Hematopoietic multipotent progenitor cell treated with erythropoietin and hydrocortisone succinate and interleukin-3 and kit ligand, for 8 days (in vitro differentiated cells): ENCODE measurements at regions not wholly inside any gene's neighbourhood (a gene's known extent, or its start where the extent isn't known, plus 50 kb on each side); places are given as distances from the start of the nearest gene placed in this dataset.
"Not testable (repeated sequence)": the region's sequence is repeated elsewhere in the genome, so short reads cannot be mapped to it uniquely, and the experiment has no call there.

Experiments
- DNase-seq: peaks from one replicate; pipeline ENCODE4 v3.0.0-alpha.2; 2015

DNA sequence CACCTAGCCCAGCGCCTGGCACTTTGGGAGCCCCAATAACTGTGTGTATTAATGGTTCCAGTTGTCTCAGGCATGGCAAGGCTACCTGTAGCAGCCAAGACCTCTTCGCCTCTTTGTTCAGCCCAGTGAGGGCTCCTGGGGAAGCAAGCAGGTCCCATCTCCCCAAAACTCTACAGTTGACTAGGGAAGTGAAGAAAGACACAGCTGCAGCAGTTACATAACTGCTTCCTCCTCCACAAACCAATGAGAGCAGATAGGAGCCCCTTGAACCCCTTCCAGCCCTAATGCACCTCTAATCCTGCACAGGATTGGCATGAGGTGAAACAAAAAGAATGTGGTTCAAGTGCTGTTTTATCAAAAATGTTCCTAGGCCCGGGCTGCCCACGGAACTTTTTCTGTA is 100.5 kb downstream of the SYF2 start:
- DNase-seq, result no peak

DNA sequence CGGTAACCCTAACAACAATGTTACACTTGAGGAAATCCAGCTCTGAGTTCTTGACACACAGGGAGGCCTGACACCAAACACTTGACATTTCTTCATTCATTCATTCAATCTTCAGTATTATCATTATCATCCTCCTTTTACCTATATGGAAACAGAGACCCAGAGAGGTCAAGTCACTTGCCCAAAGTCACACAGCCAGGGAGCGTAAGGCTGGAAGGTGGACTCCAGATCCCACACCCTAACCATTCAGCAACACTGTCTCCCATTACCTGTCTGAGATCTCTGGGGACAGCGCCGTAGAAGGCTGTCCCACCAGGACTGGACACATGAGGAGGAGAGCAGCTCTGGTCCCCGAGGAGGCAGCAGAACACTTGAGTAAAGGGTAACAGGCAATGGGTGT is 101.4 kb downstream of the SYF2 start:
- DNase-seq, result no peak

DNA sequence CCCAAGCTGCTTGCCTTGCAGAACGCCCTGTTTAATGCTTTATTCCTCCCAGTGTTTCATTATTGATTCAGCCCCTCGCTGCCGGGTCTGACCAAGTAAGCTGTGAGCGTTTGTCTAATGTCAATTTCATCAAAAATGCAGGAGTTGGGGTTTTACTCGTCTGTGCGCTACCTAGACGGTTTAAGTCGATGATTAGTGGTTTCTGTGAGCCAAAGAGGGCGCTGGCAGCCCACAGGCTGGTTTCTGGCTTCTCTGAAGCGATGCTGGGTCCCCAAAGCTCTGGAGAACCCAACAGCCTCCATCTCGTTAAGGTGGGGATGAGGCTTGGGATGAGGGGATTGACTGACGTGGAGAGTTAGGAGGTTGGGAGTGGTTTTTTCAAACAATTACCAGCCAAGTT is 102.9 kb downstream of the SYF2 start:
- DNase-seq, result no peak

DNA sequence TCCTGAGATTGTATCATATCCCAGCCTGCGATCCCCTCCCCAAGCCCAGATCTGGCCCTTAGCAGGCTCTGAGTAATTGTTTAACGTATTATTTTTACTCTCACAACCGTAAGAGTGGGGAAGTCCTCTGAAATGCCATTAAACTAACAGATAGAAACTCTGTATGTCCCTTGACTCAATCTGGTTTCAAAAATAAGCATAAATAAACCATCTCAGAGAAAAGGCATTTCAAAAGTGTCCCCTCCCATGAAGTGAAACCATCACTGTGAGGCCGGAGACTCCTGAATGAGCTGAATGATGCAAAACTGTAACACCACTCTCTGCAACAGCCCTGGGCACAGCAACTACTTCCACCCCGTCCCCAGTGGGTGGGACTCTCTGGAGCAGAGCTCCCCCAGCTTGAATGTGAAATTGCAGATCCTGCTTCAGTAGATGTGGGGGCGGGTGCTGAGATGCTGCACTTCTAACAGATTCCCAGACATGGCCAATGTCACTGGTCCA is 104.1 kb downstream of the SYF2 start:
- DNase-seq, result no peak

DNA sequence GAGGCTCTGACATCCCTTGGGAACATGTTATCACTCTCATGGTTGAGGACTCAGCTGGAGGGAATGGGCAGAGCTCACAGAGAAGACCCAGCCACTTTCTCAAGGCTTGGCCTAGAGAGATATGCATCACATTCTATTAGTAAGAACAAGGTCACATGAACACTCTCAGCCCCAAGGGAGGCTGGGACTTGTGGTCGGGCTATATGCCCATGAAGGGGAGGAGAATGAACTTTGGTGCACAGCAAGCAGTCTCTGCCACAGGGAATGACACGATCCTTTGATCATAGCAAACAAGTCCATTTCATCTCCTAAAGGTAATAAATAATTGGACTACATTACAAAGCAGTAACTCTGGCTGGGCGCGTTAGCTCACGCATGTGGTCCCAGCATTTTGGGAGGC is 105.7 kb downstream of the SYF2 start:
- DNase-seq, result peak; percentile 12

DNA sequence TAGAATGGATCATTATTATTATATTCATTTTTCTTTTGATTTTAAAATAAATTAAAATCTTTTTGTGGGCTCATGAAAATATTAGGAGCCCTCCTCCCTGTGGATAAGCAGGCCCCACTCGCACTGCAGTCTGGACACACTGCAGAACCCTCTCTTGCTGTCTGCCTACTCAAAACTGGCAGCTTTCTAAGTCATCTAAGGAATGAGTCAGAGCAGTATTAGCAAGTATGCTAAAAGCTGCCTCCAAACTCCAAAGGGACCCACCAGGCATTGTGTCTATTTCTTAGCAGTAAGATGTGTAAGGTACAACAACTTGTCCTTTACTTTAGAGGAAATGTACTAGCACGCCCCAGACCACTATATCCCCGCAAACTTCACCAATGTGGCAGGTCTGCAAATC is 108.8 kb downstream of the SYF2 start:
- no peak for DNase-seq

DNA sequence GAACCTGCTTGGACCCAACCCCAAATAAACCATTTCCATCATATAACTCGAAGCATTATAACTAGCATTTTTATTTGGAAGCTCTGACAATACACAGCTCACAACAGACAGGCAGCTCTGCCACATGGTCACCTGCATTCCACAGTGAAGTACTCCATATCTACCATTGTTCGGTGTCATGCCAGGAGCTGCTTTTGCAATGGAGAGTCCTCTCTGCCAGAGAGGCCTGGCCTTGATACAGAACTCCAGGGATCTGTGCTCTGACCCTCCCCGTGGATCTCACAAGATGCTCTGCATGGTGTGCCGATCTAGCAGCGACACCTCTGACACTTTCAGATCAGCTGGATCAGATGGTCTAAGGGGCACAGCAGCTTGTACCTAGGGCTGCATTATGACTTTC is 109.6 kb downstream of the SYF2 start:
- DNase-seq, result no peak

DNA sequence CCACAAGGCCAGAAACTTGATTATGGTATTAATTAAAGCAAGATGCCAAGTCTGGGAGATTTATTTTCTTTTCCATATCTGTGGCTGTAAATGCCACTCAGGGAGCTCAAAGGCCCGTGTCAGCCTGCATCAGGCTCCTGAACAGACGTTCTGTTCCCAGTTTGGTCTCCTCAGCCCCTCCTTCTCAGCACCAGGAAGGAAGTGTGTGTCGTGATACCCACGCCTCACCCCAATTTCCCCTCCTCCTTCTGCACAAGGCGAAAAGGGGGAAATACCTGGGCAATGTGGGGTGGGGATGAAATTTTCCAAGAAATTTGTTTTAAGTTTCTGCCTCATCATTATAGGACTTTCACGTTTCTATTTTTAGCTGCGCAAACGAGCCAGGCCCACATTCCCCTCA is 112.0 kb downstream of the SYF2 start:
- no peak for DNase-seq

DNA sequence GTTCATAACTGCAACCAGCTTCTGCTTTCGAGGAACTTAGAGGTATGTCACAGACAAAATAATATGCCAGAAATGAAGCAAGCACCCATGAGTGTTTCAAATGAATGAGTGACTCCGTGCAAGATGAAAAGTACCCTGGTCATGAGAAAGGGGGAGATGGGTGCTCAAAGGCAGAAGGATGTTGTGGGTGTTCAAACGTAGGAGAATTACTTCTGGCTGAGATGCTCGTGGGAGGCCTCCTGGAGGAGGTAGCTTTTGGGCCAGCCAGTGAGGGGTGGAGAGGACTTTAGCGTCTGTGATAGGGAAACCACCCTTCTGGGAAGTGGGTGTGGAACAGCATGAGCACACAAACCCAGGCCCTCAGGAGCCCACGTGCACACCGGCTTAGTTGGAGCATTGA is 113.8 kb downstream of the SYF2 start:
- no peak for DNase-seq

DNA sequence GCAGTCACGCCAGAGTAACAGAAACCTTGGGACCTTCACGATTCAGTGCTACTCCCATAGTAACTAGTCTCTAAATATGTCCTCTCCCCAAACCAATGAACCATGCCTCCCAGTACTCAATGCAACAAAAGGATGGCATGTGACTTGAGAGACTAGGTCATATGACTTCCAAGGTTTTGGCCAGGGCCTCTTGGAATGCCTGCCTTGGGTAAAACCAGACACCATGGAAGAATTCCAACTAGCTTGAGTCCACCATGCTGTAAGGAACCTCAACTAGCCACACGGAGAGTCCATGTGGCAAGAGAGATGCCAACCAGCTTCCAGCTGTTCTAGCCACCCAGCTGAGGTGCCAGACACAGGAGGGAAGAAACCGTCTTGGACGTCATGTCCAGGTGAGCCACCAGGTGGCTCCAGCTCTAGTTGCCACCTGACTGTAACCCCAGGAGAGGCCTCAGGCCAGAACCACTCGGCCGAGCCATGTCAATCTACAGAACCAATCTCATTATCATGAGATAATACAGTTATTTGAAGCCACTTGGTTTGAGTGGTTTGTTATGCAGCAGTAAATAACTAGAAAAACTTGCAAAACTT is 115.0 kb downstream of the SYF2 start:
- peak; percentile 41 for DNase-seq

DNA sequence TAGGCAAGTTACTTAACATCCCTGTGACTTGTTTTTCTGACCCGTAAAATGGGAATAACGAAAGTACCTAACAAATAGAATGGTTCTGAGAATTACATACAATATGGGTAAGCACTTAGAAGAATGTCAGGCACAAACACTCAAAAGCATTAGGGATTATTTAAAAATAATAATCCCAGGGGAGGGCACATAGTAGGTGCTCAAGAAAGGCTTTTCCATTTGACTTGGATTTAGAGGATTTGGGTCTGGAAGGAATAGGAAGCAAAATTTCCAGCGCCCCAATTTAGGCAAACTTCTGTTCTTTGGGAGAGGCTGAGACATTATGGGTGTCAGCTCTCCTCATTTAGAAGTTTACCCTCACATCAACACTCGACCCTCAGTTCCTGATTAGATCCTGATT is 115.5 kb downstream of the SYF2 start:
- no peak for DNase-seq

DNA sequence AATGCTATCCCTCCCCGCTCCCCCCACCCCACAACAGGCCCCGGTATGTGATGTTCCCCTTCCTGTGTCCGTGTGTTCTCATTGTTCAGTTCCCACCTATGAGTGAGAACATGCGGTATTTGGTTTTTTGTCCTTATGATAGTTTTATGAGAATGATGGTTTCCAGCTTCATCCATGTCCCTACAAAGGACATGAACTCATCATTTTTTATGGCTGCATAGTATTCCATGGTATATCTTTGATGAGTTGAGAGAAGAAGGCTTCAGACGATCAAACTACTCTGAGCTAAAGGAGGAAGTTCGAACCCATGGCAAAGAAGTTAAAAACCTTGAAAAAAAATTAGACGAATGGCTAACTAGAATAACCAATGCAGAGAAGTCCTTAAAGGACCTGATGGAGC is 116.2 kb downstream of the SYF2 start:
- DNase-seq, result not testable (repeated sequence)

DNA sequence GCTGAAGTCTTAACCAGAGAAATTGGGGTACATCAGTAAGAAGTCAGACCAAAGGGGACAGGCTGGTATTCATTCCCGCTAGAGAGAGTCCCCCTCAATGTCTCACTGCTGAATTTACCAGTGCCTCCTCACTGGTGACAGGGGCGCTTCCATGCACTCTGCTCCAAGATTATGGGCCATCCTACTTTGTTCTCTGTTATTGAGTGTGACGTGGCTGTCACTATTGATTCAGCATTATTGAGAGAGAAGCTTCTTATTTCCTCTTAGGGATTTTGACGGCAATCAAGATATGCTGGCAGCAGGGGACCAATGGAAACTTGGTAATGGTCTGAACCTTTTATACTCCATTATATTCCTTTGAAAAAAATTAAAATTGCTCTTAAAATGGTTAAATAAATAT is 118.6 kb downstream of the SYF2 start:
- no peak for DNase-seq

DNA sequence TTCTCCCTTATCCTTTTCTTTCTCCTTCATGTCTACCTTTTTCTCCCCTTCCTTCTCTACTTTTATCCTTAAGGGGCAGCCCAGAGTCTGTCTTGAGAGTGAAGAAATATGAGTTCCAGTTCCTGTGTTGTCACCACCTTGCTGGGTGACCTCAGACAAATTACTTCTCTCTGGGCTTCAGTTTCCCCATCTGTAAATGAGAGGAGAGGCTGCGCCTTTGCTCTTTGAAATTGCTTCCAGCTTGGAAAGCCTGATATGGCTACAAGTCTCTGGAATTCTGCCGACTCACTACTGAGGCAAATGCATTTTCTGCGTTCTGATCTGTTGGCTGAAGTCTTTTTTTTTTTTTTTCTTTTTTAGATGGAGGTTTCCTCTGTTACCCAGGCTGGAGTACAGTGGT is 119.2 kb downstream of the SYF2 start:
- no peak for DNase-seq

DNA sequence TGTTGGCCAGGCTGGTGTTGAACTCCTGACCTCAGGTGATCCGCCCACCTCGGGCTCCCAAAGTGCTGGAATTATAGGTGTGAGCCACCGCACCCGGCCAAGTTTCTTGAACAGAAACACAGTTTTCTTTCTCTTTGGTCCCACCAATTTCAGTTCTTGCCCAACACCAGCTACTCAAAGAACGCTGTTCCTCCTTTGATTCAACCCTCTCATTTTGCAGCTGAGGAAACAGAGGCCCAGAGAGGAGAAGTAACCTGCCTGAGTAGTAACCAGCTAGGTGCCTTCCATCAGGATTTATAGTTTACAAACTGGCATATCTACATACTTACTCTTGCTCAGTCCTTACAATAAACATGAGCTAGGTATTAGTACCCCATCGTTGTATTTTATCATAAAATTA is 119.9 kb downstream of the SYF2 start:
- DNase-seq, result no peak

DNA sequence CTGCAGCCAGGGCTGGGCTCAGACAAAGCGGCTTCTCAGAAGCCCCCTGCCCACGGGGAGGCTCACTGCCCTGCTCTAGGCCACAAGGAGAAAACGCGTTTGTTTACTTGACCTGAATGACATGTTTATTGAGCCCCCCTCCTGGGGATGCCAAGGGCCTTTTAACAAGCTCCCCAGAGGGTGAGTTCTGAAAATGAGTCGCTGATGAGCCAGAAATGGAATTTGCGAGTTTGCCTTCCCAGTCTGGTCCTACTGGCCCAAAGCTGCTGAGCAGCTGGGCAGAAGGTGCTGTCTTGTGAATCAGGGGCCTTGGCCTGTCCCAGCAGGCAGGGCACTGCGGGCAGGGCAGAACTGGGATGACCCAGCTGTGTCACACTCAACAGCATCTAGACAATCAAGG is 120.6 kb downstream of the SYF2 start:
- DNase-seq, result no peak

DNA sequence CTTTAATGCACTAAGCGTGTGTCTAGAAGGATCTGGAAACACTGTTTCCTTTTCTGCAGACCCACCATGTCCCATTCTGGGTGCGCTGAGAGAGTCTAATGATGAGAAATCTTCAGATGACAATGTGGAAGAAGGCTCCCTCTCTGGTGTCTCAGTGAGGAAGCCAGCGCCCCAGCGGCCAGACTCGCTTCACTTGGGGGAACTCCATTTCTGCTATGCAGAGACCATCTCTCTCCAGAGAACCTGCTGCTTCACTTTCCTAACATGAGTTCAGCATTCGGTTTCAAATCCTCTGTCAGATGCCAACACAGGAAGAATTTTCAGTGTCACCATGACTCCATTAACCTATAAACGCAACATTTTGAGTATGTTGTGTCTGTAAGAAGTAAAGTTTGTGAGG is 121.8 kb downstream of the SYF2 start:
- no peak for DNase-seq

DNA sequence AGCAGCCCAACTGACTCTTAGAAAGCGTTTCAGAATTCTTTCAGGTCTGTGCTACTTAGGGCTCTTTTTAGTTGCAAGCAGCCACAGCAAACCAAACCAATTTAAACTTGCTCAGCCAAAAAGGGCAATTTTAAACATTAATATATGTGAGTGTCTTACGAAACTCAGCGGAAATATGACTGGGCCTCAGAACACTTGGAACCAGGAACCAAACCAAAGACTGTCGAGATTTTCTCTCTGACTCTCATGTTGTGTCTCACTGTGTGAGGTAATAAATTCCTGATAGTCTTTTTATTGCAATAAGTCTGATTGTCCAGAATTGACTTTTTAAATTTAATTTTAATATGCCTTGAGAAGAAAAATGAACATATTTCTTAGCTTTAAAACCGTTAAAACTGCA is 122.3 kb downstream of the SYF2 start:
- no peak for DNase-seq

DNA sequence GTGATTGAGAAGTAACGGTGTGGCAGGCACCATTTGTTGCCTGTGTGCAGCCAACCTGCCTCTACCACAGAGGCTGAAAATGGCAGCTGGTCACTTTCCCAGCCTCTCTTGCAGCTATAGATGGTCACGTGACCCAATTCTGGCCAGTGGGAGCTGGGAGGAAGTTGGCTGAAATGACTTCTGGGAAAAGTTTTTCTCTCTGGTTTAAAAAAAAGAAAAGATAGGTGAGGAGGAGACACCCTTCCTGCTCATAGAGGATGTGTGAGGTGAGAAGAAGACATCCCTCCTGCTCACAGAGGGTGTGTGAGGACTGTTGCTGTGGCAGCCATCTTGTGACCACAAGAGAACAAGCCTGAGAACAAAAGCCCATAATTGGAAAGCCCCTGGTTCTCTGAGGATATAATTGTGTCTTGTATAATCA is 122.8 kb downstream of the SYF2 start:
- no peak for DNase-seq

DNA sequence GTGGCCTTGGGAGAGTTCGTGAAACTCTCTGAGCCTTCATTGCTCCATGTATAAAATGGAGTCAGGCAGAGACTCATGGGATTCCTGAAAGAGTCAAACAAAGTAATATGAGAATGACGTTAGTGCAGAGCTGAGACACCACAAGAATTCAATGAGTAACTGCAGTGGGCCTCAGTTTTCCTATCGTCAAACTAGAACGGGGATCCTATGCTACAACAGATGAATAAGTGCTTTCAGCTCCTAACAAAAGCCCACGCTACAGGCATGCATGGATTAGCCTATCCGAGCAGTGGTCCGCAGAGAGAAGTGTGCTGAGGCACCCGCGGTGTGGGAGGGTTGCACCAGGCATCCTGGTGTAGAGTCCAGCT is 124.7 kb downstream of the SYF2 start:
- no peak for DNase-seq

DNA sequence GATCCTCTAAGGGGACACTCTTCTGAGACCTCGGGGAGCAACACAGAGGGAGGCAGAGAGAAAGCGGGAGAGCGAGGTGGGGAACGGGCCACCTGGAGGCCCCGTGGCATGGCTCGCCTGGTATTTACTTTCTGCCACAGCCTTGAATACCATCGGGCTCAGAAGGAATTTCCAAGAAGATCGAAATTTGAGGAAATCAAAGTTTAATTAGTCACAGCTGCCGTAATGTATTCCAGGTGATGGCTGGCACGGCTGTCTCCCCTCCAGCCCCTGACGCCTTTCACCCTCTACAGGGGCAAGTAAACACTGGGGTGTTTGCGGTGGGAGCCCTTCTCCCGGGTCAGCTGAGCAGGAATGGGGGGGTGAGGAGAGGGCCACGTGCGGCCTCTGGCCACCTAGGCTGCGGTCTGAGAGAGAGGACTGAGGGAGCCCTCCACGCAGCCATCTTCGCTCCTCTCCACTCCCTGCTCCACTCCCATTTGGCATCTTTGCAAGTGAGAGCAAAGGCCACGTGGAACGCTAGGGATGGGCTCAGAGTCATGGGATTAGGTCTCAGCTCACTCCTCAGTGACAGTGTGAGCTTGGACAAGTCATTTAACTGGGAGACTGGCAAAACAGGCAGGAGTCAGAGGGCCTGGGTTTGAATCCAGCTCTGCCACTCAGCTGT is 125.2 kb downstream of the SYF2 start:
- no peak for DNase-seq

DNA sequence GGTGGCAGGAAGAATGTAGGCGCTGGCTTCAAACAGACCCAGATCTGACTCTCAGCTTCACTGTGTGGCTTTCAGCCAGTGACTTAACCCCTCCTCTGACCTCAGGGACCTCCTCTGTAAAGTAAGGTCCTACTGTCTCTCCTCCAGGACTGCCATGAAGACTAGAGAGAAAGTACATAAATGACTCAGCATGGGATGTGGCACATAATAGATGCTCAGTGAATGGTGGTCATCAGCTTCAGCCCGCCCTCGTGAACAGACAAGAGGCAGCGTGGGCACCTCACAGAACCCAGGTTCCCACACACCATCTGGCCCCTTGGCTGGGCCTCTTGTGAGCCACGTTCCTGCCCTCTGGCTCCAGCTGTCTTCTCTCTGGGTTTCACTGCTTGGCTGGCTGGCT is 126.0 kb downstream of the SYF2 start:
- no peak for DNase-seq

DNA sequence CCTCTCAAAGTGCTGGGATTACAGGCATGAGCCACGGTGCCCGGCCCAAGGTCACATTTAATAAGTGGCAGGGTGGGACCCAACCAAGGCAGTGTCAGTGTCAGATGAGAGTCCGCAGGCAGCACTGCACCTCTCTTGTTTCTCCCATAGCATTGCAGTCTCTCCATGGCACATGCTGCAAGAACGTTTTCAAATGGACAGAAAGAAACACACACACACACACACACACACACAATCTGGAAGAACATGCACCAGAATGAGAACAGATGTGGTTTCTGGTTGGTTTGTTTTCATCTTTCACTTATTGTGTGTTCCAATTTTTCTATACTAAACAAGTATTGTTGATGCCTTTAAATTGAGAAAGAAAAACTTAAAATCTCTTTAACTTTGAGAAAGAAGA is 126.5 kb downstream of the SYF2 start:
- DNase-seq, result no peak

DNA sequence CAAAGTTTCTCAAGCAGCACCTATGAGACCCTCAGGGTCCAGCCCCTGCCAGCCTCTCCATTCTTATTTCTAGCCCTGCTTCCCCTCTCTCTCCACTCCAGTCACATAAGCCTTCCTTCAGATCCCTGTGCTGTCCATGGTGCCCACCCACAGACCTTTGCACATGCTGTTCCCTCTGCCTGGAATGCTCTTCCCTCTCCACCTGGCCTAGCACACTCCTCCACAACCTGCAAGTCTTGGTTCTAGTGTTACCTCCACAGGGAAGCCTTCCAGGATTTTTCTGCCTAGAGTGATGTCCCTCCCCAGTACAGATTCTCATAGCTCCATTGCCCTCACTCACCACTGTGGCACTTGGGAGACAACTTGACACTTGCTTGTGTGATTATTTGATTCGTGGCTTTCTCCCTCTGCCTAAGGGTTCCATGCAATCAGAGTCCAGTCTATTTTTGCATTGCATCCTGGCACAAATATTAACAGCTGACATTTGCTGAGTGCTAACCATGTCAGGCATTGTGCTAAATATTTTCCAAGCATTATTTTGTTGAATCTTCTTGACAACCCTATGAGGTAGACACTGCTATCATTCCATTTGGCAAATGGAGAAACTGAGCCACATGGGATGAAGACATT is 127.3 kb downstream of the SYF2 start:
- DNase-seq, result no peak
